ENCODE measurements at regions not wholly inside any gene's neighbourhood (a gene's known extent, or its start where the extent isn't known, plus 50 kb on each side); places are given as distances from the start of the nearest gene placed in this dataset.

DNA sequence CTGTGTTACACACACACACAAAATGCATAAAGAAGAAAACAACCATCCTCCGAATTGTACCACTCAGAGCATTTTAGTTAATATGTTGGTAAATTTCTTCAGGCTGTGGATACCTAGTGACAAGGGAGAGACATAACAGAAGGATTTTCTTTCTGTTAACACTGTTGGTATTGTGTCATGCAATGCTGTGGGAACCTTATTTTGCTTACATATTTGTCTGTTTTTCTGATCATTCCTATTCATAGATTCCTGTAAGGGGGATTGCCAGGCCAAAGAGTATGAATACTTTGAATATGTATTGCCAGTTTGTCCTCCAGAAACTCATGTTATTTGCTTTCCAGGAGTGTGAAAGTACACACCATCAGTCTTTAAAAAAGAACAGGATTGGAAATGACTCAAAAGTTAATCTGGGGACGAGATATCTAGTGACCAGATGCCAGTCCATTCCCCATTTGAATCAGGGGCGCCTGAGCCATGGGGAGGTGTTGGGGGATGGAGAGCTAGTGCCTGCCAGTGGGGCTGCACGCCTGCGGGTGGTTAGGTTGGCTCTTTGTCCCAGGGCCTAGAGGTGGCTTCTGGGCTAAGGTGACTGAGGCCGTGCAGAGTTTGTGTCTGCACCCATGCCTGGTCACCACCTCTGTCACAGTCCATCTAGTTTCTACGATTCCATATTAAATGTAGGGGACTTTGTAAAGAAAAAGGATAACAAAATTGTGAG is 142.0 kb downstream of the PTPN20 start:
- no peak for DNase-seq

DNA sequence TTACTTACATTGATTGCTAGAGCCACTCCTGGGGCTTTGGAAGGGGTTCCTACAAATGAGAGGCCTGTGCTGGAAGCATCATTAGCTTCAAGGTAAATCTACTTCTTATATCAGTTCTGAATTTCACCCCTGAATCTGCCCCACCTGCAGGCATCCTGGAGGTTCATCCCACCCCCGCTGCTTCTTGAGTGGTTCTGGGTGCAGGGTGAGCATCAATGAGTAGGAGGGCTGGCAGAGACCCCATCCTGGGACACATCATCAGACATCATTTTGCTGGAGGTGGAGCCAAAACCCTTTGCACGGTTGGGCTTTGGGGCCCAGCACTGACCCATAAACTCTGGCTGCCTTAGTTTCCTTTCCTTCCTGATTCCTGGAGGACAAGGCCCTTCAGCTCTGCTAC is 143.7 kb downstream of the PTPN20 start:
- no peak for DNase-seq

GRCh38 chr10:47055386-47056246 is 144.4 kb downstream of the PTPN20 start:
- no peak for DNase-seq

- no peak for DNase-seq
Measured at GRCh38 chr10:47056247-47056510, 145.0 kb downstream of the PTPN20 start.

DNA sequence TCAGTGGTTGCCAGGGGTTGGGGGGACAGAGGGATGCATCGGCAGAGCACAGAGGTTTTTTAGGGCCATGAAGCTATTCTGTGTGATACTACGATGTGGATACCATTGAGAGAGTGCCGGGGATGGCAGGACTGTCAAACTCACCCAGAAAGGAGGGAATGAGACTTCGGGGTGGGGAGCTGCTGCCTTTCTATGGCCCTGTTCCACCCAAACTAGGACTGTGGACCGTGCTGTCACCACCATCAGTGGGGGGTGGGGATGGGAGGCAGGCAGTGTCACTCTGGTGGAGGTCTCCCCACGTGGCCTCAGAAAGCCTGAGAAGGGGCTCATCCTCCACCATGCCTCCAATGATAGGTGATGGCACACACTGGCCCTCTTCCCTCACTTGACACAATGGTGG is 146.2 kb downstream of the PTPN20 start:
- DNase-seq: no peak

GRCh38 chr10:47058032-47058702 is 146.9 kb downstream of the PTPN20 start:
- no peak for DNase-seq

DNA sequence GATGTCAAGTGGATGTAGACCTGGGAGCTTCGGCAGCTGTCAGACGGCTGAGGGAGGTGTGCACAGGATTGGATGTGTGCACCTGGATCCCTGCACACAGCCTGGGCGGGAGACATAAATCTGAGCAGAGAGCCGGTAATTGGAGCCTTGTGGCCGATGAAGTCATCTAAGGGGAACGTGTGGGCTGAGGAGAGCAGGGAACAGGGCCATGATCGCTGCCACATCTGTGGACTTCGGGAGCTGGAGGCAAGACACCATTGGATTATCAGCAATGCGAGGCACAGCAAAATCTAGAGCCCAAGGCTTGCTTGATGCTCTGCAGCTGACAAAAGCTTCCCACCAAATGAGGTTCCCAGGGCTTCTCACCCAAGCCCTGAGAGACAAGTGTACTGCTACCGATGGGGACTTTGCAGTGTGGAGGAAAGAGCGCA is 147.7 kb downstream of the PTPN20 start:
- DNase-seq: no peak

DNA sequence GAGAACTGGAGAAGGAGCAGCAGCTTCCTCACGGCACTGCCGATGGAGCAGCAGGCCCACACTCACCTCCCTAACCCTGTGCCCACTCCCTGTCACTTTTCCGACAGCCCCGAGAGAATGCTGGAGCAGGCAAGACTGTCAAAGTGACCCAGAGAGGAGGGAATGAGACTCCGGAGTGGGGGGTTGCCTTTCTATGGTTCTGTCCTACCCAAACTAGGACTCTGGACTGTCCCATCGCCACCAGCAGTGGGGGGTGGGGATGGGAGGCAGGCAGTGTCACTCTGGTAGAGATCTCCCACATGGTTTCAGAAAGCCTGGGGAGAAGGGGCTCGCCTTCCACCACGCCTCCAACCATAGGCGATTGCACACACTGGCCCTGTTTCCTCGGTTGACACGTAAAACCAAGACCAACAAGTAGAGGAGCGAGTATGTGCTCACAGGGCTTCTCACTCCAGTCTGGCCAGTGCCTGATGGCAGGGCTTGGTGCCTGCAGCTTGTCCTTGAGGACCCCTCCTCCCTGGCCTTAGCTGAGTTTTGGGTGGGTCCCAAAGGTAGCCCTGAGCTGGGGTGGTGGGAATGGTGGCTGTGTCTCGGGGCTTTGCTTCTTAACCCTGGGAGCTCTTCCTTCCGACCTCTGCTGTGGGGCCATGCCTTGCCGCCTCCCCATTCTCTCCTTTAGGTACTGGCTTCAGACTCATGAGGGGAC is 148.5 kb downstream of the PTPN20 start:
- no peak for DNase-seq

GRCh38 chr10:47060356-47060755 is 149.1 kb downstream of the PTPN20 start:
- DNase-seq: no peak

- DNase-seq: no peak
Measured at GRCh38 chr10:47060993-47061500, 149.8 kb downstream of the PTPN20 start.

DNA sequence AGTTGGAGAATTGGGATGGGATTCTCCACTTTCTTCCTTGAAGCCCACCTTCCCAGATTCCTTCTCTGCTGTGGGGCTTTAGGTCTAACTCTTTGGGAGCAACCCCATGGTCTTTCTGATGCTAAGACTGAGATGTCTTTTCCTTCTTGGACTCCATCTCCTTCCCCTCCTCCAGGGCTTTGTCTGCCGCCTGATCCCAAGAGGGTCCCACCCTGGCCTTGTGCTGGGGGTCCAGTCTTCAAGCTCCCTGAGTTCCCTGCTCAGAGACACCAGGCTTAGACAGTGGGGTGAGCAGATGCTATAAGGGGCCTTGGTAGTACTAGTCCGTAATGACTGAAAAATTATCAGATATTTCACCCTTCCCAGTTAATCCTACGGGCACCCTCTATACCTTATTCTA is 150.5 kb downstream of the PTPN20 start:
- no peak for DNase-seq

- no peak for DNase-seq
Measured at GRCh38 chr10:47062441-47063200, 151.4 kb downstream of the PTPN20 start.

DNA sequence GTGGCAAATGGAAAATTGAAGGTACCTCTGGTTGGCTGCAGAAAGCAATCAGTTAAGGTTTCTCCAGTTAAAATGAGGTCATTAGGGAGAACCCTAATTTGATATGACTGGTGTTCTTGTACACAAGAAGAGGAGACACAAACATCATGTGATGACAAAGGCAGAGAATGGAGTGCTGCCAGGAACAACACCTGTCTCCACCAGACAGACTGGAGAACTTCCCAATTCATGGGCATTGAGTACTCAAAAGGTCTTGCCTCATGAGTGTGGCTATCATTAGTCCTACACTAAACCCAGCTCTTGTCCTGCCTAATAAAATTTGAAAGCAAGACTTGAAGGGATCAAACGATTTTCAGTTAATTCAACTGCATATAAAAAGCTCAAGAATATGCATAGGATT is 152.6 kb downstream of the PTPN20 start:
- DNase-seq: no peak

DNA sequence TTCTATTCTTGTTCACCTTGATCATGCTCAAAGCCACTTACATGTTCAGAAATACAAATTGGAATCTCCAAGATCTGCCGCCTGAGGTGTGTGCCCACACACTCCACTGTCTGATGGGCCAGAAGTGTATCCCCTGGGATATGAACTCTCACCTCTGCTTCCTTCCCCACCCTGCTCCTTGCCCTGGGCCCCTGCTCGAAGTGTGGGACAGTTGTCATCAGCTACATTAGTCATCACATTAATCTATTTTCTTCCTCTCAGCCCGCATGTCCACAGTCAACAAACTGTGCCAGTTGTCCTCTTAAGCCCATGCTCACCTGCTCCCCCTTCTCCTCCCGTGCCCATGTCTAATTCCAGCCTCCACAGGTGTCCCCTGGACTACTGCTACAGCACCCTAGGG is 154.7 kb downstream of the PTPN20 start:
- no peak for DNase-seq

DNA sequence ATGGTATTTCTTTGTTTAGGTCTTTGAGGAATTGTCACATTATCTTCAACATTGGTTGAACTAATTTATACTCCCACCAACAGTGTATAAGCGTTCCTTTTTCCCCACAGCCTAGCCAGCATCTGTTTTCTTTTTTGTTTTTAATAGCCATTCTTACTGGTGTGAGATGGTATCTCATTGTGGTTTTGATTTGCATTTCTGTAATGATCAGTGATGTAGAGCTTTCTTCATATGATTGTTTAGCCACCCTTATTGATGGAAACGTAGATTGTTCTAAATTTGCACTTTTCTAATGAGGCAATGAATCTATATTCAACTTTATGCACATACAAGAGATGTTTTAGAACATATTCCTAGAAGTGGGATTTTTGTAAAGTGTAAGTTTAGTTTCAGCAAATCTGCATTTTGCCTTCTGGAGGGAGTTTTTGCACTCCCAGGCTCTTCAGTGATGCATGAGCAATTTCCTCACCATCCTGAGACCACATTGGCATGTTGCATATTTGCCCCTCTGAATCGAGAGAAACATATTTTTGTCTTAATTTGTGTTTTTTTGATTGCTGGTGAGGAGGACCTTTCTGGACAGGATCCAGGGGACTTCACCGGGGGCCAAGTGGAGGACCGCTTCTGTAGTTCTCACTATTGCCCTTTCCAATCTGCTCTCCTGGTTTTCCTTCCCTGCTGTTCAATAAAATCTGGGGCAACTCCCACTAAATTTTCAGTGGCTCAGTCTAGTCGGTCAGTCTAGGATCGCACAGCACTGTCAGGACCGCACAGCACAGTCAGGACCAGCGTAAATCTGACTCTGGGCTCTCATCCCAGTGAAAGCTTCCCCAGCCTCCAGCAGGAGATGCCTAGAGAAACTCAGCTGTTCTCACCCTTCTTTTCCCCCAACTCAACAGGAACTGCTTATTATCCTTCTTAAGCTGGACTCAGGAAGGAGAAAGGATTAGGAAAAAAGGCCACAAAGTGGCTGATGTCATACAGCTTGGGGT is 157.0 kb downstream of the PTPN20 start:
- DNase-seq: no peak

DNA sequence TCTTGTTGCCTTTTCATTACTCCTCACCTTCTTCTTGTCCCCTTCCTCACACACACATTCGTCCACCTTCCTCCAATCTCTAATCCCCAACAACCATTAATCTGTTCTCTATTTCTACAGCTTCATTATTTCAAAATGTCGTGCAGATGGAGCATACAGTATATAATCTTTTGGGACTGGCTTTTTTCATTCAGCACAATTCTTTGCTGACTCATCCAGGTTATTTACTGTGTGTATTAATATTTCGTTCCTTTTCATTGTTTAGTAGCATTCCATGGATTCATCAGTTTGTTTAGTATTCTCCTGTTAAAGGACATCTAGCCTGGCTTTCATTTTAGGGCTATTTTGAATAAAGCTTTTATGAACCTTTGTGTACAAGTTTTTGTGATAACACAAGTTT is 159.3 kb downstream of the PTPN20 start:
- no peak for DNase-seq

- no peak for DNase-seq
Measured at GRCh38 chr10:47071891-47072290, 160.7 kb downstream of the PTPN20 start.

DNA sequence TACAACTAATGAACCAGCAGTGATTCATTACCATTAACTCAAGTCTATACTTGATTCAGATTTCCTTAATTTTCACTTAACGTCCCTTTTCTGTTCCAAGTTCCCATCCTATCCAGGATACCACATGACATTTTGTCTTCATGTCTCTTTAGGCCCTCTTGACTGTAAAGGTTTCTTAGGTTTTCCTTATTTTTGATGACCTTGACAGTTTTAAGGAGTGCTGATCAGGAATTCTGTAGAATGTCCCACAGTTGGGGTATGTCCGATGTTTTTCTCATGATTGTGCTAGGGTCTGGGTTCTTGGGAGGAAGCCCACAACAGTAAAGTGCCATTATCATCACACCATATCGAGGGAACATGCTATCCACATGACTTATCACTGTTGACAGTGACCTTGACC is 162.7 kb downstream of the PTPN20 start:
- DNase-seq: no peak

DNA sequence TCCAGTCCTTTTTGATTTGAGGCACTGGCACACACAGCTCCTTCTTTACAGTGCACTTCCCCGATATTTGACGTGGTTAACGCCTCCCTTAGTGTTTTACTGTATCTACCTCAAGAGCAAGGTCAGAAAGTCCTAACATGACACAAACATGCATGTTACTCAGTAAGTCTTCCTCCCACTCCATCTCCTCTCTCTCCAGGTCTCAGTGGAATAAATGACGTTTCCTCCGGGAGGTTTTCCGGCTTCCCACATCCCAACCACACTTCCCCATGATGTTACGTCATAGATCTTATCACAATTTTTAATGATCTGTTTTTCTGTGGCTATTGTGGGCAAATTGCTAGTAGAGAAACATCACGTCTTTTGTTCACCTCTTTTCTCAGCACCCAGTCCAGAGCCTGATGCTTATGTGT is 165.7 kb downstream of the PTPN20 start:
- no peak for DNase-seq

DNA sequence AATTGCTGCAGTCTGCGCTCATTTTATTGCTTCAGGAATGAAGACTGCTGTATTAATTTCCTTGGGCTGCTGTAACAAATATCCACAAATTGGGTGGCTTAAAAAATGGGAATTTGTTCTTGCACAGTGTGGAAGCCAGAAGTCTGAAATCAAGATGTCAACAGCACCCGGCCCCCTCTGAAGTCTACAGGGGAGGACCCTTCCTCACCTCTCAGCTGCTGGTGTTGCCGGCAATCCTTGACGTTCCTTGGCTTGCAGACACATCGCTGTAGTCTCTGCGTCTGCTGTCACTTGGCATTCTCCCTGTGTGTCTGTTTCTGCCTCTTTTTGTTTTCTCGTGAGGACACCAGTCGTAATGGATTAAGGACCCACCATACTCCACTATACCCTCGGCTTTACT is 166.2 kb downstream of the PTPN20 start:
- DNase-seq: no peak

- DNase-seq: no peak
Measured at GRCh38 chr10:47077941-47078340, 166.7 kb downstream of the PTPN20 start.
